ENCODE measurements at regions not wholly inside any gene's neighbourhood (a gene's known extent, or its start where the extent isn't known, plus 50 kb on each side); places are given as distances from the start of the nearest gene placed in this dataset.

DNA sequence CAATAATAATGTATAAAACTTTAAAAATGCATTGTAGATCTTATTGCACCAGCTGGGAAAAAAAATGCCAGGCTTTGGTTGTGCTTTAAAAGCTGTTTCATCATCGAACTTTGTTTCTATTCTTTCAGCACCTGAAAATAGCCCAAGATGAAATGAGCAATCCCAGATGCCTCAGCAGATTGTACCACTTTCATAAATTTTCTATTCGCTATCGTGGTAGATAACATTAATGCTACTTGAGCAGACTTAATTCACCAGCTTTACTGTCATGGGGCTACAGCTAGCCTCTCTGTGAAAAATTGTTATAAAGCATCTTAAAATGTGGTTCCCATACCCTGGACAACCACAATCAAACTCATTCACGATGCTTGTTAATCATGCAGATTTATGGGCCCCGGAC lies 599.6 kb upstream of the HS3ST1 start:
- TF ChIP-seq, protein P1, sequence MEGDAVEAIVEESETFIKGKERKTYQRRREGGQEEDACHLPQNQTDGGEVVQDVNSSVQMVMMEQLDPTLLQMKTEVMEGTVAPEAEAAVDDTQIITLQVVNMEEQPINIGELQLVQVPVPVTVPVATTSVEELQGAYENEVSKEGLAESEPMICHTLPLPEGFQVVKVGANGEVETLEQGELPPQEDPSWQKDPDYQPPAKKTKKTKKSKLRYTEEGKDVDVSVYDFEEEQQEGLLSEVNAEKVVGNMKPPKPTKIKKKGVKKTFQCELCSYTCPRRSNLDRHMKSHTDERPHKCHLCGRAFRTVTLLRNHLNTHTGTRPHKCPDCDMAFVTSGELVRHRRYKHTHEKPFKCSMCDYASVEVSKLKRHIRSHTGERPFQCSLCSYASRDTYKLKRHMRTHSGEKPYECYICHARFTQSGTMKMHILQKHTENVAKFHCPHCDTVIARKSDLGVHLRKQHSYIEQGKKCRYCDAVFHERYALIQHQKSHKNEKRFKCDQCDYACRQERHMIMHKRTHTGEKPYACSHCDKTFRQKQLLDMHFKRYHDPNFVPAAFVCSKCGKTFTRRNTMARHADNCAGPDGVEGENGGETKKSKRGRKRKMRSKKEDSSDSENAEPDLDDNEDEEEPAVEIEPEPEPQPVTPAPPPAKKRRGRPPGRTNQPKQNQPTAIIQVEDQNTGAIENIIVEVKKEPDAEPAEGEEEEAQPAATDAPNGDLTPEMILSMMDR (IDR thresholded peaks at IDR 0.05): no peak
- no peak for TF ChIP-seq ZFX (IDR thresholded peaks at IDR 0.05; ENCODE audit: borderline replicate concordance)
